ENCODE measurements at regions not wholly inside any gene's neighbourhood (a gene's known extent, or its start where the extent isn't known, plus 50 kb on each side); places are given as distances from the start of the nearest gene placed in this dataset.

- intact Hi-C loops (cut with micrococcal nuclease): no loop called here
- dilution Hi-C loops (cut with MboI; ENCODE audit: extremely low pct_ligation_motif_present, low sequenced_read_pairs): no loop called here
- CTCF ChIA-PET: interaction anchor here (2.2 to 5.9 kb wide), 4 partner anchors 13 to 62 kb away, joined by 8 to 37 read pairs (median 16); no protein-coding TSS in a partner anchor
- TF ChIP-seq POLR2A (IDR thresholded peaks at IDR 0.05; ENCODE audit: low read depth, low read length) (no peak), JUN (IDR thresholded peaks at IDR 0.05; ENCODE audit: borderline replicate concordance, insufficient read depth, insufficient read length, low read depth) (no peak), GATA2 (IDR thresholded peaks at IDR 0.05; ENCODE audit: insufficient read depth, insufficient read length, low read depth, low read length) (no peak), CTCF (IDR thresholded peaks at IDR 0.05; ENCODE audit: extremely low read depth in 1 of 2, insufficient read depth in 1 of 2, low read depth in 1 of 2, low read length in 2 of 2) (no peak), MYC (IDR thresholded peaks at IDR 0.05; ENCODE audit: low read depth, low read length) (no peak), POLR2AphosphoS5 (IDR thresholded peaks at IDR 0.05; ENCODE audit: insufficient read depth, low read depth, low read length) (no peak), FOS (IDR thresholded peaks at IDR 0.05; ENCODE audit: borderline replicate concordance, insufficient read depth, low read length) (no peak)
- POLR2A ChIA-PET: no interaction called here
- Histone ChIP-seq H3K9me1 (replicated peaks; ENCODE audit: control insufficient read depth, extremely low read depth, insufficient read depth, low read length) (no peaks in the 10 kb centered on the region), H3K9ac (replicated peaks; ENCODE audit: extremely low read depth, insufficient read depth, low read length) (no peak overlapping the region), H3K79me2 (ENCODE audit: control insufficient read depth, insufficient read depth, low read length) (no peaks in the 10 kb centered on the region), H4K20me1 (replicated peaks; ENCODE audit: control insufficient read depth, extremely low read depth, insufficient read depth, low read length) (no peaks in the 10 kb centered on the region), H2AFZ (ENCODE audit: low read depth, low read length) (no peak overlapping the region), H3K36me3 (ENCODE audit: control insufficient read depth in 2 of 2, extremely low read depth in 1 of 2, insufficient read depth in 2 of 2, low read length in 2 of 2) (no peaks in the 10 kb centered on the region), H3K9me3 (replicated peaks; ENCODE audit: control insufficient read depth, insufficient read depth, low read length) (no peaks in the 10 kb centered on the region), H3K4me3 (replicated peaks in 1 of 3; ENCODE audit: insufficient read depth in 1 of 3, low read depth in 1 of 3, low read length in 3 of 3) (no peak overlapping the region), H3K27ac (ENCODE audit: insufficient read depth, low read depth, low read length) (no peak overlapping the region), H3K4me1 (ENCODE audit: control insufficient read depth, extremely low read depth, insufficient read depth, low read length) (peaks cover 21% of the 10 kb centered on the region), H3K27me3 (ENCODE audit: control insufficient read depth in 2 of 2, insufficient read depth in 2 of 2, low read length in 2 of 2) (no peaks in the 10 kb centered on the region), H3K4me2 (ENCODE audit: insufficient read depth, low read length) (no peak overlapping the region)
- FAIRE-seq (no peak), DNase-seq (ENCODE audit: low read depth, low spot score) (no peak)
- no TSS peak for BruUV-seq (replicated peaks)
Measured at GRCh38 chr7:130958846-130959245, 224.8 kb upstream of the KLF14 start.
